Spleen (tissue), 11 donors: ENCODE measurements at regions not wholly inside any gene's neighbourhood (a gene's known extent, or its start where the extent isn't known, plus 50 kb on each side); places are given as distances from the start of the nearest gene placed in this dataset.

ENCODE experiments used
- DNase-seq: peaks from one replicate; pipeline ENCODE4 v3.0.0-alpha.2; 2020
- H3K27ac ChIP-seq, 8 donors: fragments of 200-600 bp; sonication (generic) in 7 of 8; 1 replicate in 4 of 8; 2 replicates in 4 of 8; pipeline versions ENCODE4 v1.5.0 to v1.8.0; 2016 to 2021; ENCODE audit warnings: inconsistent platforms in 4 of 8, mild to moderate bottlenecking in 4 of 8, moderate library complexity in 1 of 8
- H3K27me3 ChIP-seq, 7 donors: fragments of 200-600 bp; sonication (generic) in 6 of 7; replicated peaks in 1 of 7; 1 replicate in 4 of 7; 2 replicates in 3 of 7; pipeline versions ENCODE4 v1.5.0 to v1.8.0; 2016 to 2021; ENCODE audit warnings: inconsistent platforms in 3 of 7, mild to moderate bottlenecking in 1 of 7
- H3K36me3 ChIP-seq, 6 donors: fragments of 200-600 bp; sonication (generic) in 5 of 6; 1 replicate in 4 of 6; 2 replicates in 2 of 6; pipeline versions ENCODE4 v1.5.0 to v1.8.0; 2016 to 2021; ENCODE audit warnings: inconsistent platforms in 2 of 6
- H3K4me1 ChIP-seq, 6 donors: fragments of 200-600 bp; sonication (generic) in 5 of 6; 1 replicate in 3 of 6; 2 replicates in 3 of 6; pipeline versions ENCODE4 v1.5.0 to v1.8.0; 2016 to 2021; ENCODE audit warnings: inconsistent platforms in 3 of 6
- H3K4me3 ChIP-seq, 8 donors: fragments of 200-600 bp; sonication (generic) in 7 of 8; 1 replicate in 4 of 8; 2 replicates in 4 of 8; pipeline versions ENCODE4 v1.5.0 to v1.8.0; 2016 to 2021; ENCODE audit warnings: inconsistent platforms in 4 of 8, mild to moderate bottlenecking in 4 of 8, moderate library complexity in 2 of 8
- H3K9me3 ChIP-seq, 8 donors: fragments of 200-600 bp; sonication (generic) in 7 of 8; 1 replicate in 4 of 8; 2 replicates in 4 of 8; pipeline versions ENCODE4 v1.5.0 to v1.8.0; 2016 to 2021; ENCODE audit warnings: inconsistent platforms in 4 of 8
- CTCF ChIP-seq, 11 experiments: fragments of 200-600 bp in 7 of 11; fragments of 450-650 bp in 4 of 11; sonication (generic) in 4 of 11; IDR thresholded peaks in 8 of 11; conservative IDR thresholded peaks in 3 of 11; 1 replicate in 7 of 11; 2 replicates in 4 of 11; pipeline versions ENCODE4 v1.4.0 to v1.8.0; 2016 to 2021; ENCODE audit warnings: antibody characterized with exemption in 11 of 11, inconsistent platforms in 4 of 11, mild to moderate bottlenecking in 1 of 11
- POLR2A ChIP-seq, 3 donors: fragments of 450-650 bp; IDR thresholded peaks; one replicate each; pipeline ENCODE4 v1.5.1; 2017; ENCODE audit warnings: antibody characterized with exemption in 3 of 3, mild to moderate bottlenecking in 1 of 3
- POLR2AphosphoS5 ChIP-seq, 3 donors: sonication (generic); formaldehyde crosslinking; IDR thresholded peaks; one replicate each; pipeline ENCODE4 v1.5.1; 2017; ENCODE audit warnings: antibody characterized with exemption in 3 of 3
- WGBS, 5 donors: extraction: QIAGEN DNeasy Blood & Tissue Kit in 3 of 5; methylation state at CpG; one replicate each; pipeline versions ENCODE4 v1.1.5 to v1.1.7; 2013 to 2018; 5-methylcytosine and 5-hydroxymethylcytosine counted together
- intact Hi-C: fragments of 100-400 bp; cut with DNase I; formaldehyde crosslinking; loops from one replicate; pipeline ENCODE4 v1.15.0; 2023; ENCODE audit warnings: low total_unique reads
- donor health status: healthy with polysubstance abuse.
- donor health status: DM: no; HTN: no; CAD: no; lungs with moderate emphysema.
- donor health status: DM: no; HTN: no; CAD: no.
- donor health status: Bipolar disorder and iron deficiency.
- donor health status: healthy.
- donor health status: DM: no; HTN: no; CAD: no.
- donor health status: DM: yes; HTN: yes; CAD: no.

- Histone ChIP-seq H3K27ac (no peak overlapping the region), H3K27me3 (no peaks in the 10 kb centered on the region), H3K4me1 (no peaks in the 10 kb centered on the region), H3K9me3 (peaks cover 0 to 38% (median 7%) of the 10 kb centered on the region in 8 donors), H3K4me3 (no peak overlapping the region), H3K36me3 (no peaks in the 10 kb centered on the region)
- intact Hi-C loops, result no loop called here
- no peak for DNase-seq
- no peak for TF ChIP-seq CTCF (IDR thresholded peaks at IDR 0.05 in 8 of 11, conservative IDR thresholded peaks at IDR 0.05 in 3 of 11)
- WGBS, 5 donors, result 64 to 74% (median 71%) methylated on average over 5 of the region's 5 CpGs
Observed at GRCh38 chr12:114920771-114921554, 237.0 kb upstream of the TBX3 start.

- Histone ChIP-seq H3K27ac (no peak overlapping the region), H3K27me3 (no peaks in the 10 kb centered on the region), H3K36me3 (no peaks in the 10 kb centered on the region), H3K9me3 (peaks cover 0 to 38% (median 7%) of the 10 kb centered on the region in 8 donors), H3K4me1 (no peaks in the 10 kb centered on the region), H3K4me3 (no peak overlapping the region)
- WGBS, 5 donors, result 41 to 63% (median 50%) methylated on average over 8 of the region's 8 CpGs
- TF ChIP-seq CTCF (IDR thresholded peaks at IDR 0.05 in 8 of 11, conservative IDR thresholded peaks at IDR 0.05 in 3 of 11) (no peak), POLR2A (IDR thresholded peaks at IDR 0.05) (no peak), POLR2AphosphoS5 (IDR thresholded peaks at IDR 0.05) (no peak)
- intact Hi-C loops, result no loop called here
- no peak for DNase-seq
Observed at GRCh38 chr12:114919479-114919878, 235.5 kb upstream of the TBX3 start.

GRCh38 chr12:114918535-114919233 lies 234.7 kb upstream of the TBX3 start:
- Histone ChIP-seq H3K27ac (no peak overlapping the region), H3K36me3 (no peaks in the 10 kb centered on the region), H3K9me3 (peaks cover 0 to 38% (median 7%) of the 10 kb centered on the region in 8 donors), H3K4me1 (no peaks in the 10 kb centered on the region), H3K27me3 (no peaks in the 10 kb centered on the region), H3K4me3 (no peak overlapping the region)
- no peak for DNase-seq
- TF ChIP-seq POLR2A (IDR thresholded peaks at IDR 0.05) (no peak), POLR2AphosphoS5 (IDR thresholded peaks at IDR 0.05) (no peak), CTCF (IDR thresholded peaks at IDR 0.05 in 8 of 11, conservative IDR thresholded peaks at IDR 0.05 in 3 of 11) (no peak)
- intact Hi-C loops, result no loop called here
- WGBS, 5 donors, result 40 to 72% (median 41%) methylated on average over 3 of the region's 3 CpGs

GRCh38 chr12:114917953-114918352 lies 234.0 kb upstream of the TBX3 start:
- Histone ChIP-seq H3K4me3 (no peak overlapping the region), H3K9me3 (peaks cover 0 to 39% (median 7%) of the 10 kb centered on the region in 8 donors), H3K27ac (no peak overlapping the region), H3K36me3 (no peaks in the 10 kb centered on the region), H3K4me1 (no peaks in the 10 kb centered on the region), H3K27me3 (no peaks in the 10 kb centered on the region)
- no peak for DNase-seq
- TF ChIP-seq POLR2AphosphoS5 (IDR thresholded peaks at IDR 0.05) (no peak), POLR2A (IDR thresholded peaks at IDR 0.05) (no peak), CTCF (IDR thresholded peaks at IDR 0.05 in 8 of 11, conservative IDR thresholded peaks at IDR 0.05 in 3 of 11) (no peak)
- intact Hi-C loops, result no loop called here
